ENCODE measurements at regions not wholly inside any gene's neighbourhood (a gene's known extent, or its start where the extent isn't known, plus 50 kb on each side); places are given as distances from the start of the nearest gene placed in this dataset.

DNA sequence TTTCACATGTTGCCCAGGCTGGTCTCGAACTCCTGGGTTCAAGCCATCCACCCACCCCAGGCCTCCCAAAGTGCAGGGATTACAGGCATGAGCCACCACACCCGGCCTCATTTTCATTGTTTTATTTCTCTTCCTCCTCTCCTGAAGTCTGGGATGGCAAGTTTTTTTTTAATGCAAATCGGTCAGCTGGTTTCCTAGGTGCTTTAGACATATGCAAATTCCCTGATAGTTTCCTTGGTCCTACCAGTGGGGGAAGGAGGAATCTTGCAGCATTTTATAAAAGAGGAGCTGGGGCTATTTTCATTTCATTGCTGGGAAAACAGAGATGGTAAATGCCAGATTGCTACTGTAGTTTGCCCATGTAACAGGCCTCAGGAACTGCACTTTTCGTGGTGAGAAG, 179.4 kb downstream of the ACTL7B start:
- TF ChIP-seq POLR2A (IDR thresholded peaks at IDR 0.05) (no peak), EP300 (IDR thresholded peaks at IDR 0.05) (no peak)
- TF ChIP-seq, protein P1, sequence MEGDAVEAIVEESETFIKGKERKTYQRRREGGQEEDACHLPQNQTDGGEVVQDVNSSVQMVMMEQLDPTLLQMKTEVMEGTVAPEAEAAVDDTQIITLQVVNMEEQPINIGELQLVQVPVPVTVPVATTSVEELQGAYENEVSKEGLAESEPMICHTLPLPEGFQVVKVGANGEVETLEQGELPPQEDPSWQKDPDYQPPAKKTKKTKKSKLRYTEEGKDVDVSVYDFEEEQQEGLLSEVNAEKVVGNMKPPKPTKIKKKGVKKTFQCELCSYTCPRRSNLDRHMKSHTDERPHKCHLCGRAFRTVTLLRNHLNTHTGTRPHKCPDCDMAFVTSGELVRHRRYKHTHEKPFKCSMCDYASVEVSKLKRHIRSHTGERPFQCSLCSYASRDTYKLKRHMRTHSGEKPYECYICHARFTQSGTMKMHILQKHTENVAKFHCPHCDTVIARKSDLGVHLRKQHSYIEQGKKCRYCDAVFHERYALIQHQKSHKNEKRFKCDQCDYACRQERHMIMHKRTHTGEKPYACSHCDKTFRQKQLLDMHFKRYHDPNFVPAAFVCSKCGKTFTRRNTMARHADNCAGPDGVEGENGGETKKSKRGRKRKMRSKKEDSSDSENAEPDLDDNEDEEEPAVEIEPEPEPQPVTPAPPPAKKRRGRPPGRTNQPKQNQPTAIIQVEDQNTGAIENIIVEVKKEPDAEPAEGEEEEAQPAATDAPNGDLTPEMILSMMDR (IDR thresholded peaks at IDR 0.05), result no peak
